ACC112 (cell line): ENCODE measurements at regions not wholly inside any gene's neighbourhood (a gene's known extent, or its start where the extent isn't known, plus 50 kb on each side); places are given as distances from the start of the nearest gene placed in this dataset.

Experiments
- H2AFZ ChIP-seq: fragments of 200-600 bp; sonication (generic); one replicate; pipeline ENCODE4 v1.6.0; 2017; ENCODE audit warnings: antibody characterized with exemption, low read length; ENCODE audit not compliant: unreplicated experiment
- H3K27ac ChIP-seq: fragments of 200-600 bp; sonication (generic); 2 replicates; pipeline ENCODE4 v1.5.1; 2014; ENCODE audit warnings: low read depth, mild to moderate bottlenecking, antibody characterized with exemption, low read length, moderate library complexity
- H3K27me3 ChIP-seq: fragments of 200-600 bp; sonication (generic); 2 replicates; pipeline ENCODE4 v1.6.1; 2014; ENCODE audit warnings: mild to moderate bottlenecking, antibody characterized with exemption, low read length, moderate library complexity, mixed read lengths; ENCODE audit not compliant: insufficient read depth
- H3K36me3 ChIP-seq: fragments of 200-600 bp; sonication (generic); 2 replicates; pipeline ENCODE4 v1.6.1; 2016; ENCODE audit warnings: mild to moderate bottlenecking, antibody characterized with exemption, low read length, moderate library complexity, mixed read lengths; ENCODE audit not compliant: insufficient read depth
- H3K4me1 ChIP-seq: fragments of 200-600 bp; sonication (generic); one replicate; pipeline ENCODE4 v1.6.1; 2016; ENCODE audit warnings: low read length, mixed read lengths; ENCODE audit not compliant: insufficient read depth, unreplicated experiment, control insufficient read depth
- H3K4me3 ChIP-seq: fragments of 200-600 bp; sonication (generic); 2 replicates; pipeline ENCODE4 v1.5.1; 2014; ENCODE audit warnings: mild to moderate bottlenecking, low read depth, low read length
- H3K79me2 ChIP-seq: fragments of 200-600 bp; sonication (generic); one replicate; pipeline ENCODE4 v1.6.0; 2016; ENCODE audit warnings: low read length; ENCODE audit not compliant: control insufficient read depth, unreplicated experiment, insufficient read depth

DNA sequence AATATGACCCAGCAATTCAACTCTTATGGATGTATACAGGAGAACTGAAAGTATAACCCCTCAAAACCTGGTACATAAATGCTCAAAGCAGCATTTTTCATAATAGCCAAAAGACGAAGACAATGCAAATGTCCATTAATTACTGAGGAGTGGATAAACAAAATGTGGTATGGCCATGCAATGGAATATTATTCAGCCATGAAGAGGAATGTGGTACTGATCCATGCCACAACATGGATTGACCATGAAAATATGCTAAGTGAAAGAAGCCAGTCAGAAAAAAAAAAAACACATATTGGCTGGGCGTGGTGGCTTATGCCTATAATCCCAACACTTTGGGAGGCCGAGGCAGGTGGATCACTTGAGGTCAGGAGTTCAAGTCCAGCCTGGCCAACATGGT, 74.5 kb upstream of the PLS3 start:
- no peak overlapping the region for H3K4me3 ChIP-seq
- H3K79me2 ChIP-seq: no peaks in the 10 kb centered on the region
- H2AFZ ChIP-seq: no peak overlapping the region
- no peaks in the 10 kb centered on the region for H3K27me3 ChIP-seq
- no peak overlapping the region for H3K27ac ChIP-seq
- H3K36me3 ChIP-seq: no peaks in the 10 kb centered on the region
- no peaks in the 10 kb centered on the region for H3K4me1 ChIP-seq

DNA sequence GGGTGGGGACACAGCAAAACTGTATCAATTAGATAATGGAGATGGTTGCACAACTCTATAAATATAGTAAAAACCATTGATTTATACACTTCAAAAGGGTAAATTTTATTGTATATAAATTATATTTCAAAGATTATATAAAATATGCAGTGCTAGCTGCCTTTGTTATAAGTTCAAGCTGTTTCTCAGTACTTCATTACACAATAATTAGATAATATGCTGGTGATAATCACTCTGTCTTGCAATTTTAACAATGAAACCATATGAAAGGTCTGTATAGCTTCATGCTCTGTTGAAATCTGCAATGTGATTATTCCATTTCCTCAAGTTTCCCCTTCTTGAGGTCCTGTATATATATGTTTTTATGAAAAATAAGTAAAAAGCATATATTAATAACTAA, 73.4 kb upstream of the PLS3 start:
- H3K27ac ChIP-seq: no peak overlapping the region
- peaks cover 4% of the 10 kb centered on the region for H3K4me1 ChIP-seq
- no peaks in the 10 kb centered on the region for H3K36me3 ChIP-seq
- no peaks in the 10 kb centered on the region for H3K79me2 ChIP-seq
- H3K27me3 ChIP-seq: no peaks in the 10 kb centered on the region
- H3K4me3 ChIP-seq: no peak overlapping the region
- no peak overlapping the region for H2AFZ ChIP-seq

DNA sequence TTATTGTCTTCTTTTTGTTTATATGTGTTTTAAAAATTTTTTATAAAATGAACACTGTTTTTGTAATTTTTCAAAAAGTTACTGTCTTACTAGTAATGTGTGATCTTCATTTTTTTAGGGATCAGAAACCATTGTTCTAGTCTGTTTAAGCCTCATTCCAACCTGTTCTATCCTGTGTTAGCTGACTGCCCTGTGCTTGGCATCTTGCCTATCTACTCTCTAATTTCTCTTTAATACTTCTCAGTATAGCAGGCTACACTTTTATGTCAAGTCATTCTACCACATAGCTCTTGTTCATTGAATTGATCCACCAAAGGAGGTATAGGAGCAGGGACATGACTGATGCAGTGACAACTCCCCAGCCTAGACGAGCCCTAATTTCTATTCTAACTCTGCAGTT, 70.2 kb upstream of the PLS3 start:
- Histone ChIP-seq H3K27me3 (no peaks in the 10 kb centered on the region), H3K36me3 (no peaks in the 10 kb centered on the region), H3K4me3 (no peak overlapping the region), H3K79me2 (no peaks in the 10 kb centered on the region), H3K27ac (no peak overlapping the region), H2AFZ (no peak overlapping the region), H3K4me1 (peaks cover 4% of the 10 kb centered on the region)

DNA sequence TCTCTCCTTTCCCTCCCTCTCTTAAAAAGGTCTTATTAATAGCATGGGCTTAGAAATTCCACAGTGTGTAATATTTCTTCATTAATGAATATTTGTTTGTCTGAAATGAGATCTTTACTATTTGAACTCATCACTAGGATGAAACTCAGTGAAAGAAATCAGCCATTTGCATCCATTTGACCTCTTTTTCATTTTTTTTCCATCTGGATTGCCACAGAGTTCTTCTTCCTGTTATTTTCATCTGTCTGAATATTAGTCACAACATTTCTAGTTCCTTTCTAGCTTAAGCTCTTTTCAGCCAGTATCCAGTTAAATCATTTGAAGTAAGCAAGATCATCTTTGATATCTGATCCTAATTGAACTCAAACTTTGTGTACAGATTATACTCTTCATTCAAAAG, 69.2 kb upstream of the PLS3 start:
- Histone ChIP-seq H2AFZ (peak overlapping the region; percentile 60), H3K27me3 (no peaks in the 10 kb centered on the region), H3K79me2 (no peaks in the 10 kb centered on the region), H3K4me3 (no peak overlapping the region), H3K36me3 (no peaks in the 10 kb centered on the region), H3K27ac (no peak overlapping the region), H3K4me1 (peaks cover 4% of the 10 kb centered on the region)

DNA sequence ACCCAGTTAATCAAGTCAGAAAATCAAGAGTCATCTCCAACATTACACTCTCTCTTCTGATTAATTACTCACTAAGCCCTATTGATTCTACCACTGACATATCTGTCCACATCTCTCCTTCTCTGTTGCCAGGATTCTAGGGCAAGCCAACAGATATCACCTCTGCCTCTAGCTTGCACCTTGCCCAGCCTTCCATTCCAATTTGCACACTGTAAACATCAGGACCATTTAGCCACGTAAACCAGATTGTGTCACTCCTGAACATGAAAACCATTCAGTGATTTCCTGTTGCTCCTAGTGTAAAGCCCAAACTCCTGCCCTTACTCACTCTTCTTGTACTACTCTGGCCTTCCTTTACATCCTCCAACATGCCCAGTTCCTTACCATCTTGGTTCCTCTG, 68.0 kb upstream of the PLS3 start:
- H3K36me3 ChIP-seq: no peaks in the 10 kb centered on the region
- H3K4me1 ChIP-seq: peaks cover 4% of the 10 kb centered on the region
- H3K27ac ChIP-seq: no peak overlapping the region
- H3K4me3 ChIP-seq: no peak overlapping the region
- no peaks in the 10 kb centered on the region for H3K27me3 ChIP-seq
- H2AFZ ChIP-seq: no peak overlapping the region
- H3K79me2 ChIP-seq: no peaks in the 10 kb centered on the region

DNA sequence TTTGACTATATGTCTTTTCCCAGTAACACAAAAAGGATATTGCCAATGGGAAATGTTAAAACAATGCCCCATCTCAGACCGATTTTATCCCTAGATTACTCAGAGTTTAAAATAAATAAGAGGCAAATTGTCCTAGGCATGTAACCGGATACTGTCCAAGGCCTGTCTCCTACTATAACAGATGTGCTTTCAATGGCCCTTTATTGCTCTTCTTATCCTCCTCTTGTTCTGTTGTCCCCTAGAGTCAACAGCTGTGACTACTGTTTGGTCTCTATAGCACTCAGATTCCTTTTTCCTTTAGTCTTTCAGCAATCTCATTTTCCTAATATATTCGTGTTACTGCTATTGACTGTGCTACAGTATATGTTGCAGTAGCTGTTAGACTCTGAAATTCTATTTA, 66.8 kb upstream of the PLS3 start:
- Histone ChIP-seq H3K27ac (no peak overlapping the region), H3K79me2 (no peaks in the 10 kb centered on the region), H3K4me3 (no peak overlapping the region), H3K4me1 (peaks cover 4% of the 10 kb centered on the region), H2AFZ (no peak overlapping the region), H3K36me3 (no peaks in the 10 kb centered on the region), H3K27me3 (no peaks in the 10 kb centered on the region)

DNA sequence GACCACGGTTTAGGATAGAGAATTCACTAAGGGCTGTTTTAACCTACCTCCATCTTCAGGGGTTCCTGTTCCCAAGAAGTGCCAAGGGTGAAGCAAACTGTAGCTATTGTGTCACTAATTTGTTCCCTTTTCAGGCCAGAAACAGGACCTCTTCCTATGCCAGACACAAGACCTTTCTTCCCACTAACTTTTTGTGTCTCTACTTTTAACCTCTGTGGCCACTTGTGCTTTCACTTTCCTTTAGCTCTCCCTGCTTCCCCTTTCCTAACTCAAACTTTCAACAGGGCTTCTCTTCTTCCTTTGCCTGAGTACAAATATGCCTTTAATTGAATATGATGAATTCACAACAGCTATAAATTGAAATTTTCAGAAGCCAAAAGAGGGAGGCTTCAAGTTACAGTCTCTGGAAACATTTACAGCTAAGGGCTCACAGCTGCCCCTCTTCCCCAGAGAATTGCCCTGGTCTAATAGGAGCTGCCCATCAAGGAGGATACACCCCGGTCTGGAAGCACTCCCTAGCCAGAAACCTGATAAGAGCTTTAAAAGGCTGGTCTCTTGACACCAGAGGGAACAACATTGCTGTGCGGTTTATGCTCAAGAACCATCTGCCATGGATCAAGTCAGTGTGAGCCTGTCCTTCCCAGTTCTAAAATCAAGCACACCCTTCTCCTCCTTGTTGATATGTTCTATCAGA, 61.7 kb upstream of the PLS3 start:
- Histone ChIP-seq H3K79me2 (no peaks in the 10 kb centered on the region), H2AFZ (peak overlapping the region; percentile 75), H3K27me3 (no peaks in the 10 kb centered on the region), H3K27ac (no peak overlapping the region; the same call in 1 of the 2 replicates), H3K36me3 (no peaks in the 10 kb centered on the region), H3K4me1 (no peaks in the 10 kb centered on the region), H3K4me3 (peak overlapping the region; percentile 58)

DNA sequence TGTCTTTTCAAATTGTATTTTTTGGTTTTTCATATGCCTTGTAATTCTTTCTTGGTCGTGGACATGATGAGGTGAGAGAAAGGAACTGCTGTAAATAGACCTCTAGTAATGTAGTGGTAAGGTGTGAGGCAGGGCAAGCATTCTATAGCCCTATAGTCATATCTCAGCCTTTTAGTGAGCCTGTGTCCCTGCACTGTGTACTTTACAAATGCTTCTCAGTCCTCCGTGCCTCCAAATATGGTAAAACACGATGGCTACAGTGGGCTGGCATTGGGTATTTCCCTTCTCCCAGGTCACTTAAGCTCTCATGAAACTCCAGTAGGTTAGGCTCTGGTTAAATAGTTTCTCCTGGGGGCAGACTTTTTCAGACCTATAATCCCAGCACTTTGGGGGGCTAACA, 57.9 kb upstream of the PLS3 start:
- Histone ChIP-seq H3K36me3 (no peaks in the 10 kb centered on the region), H2AFZ (no peak overlapping the region), H3K27ac (no peak overlapping the region), H3K79me2 (no peaks in the 10 kb centered on the region), H3K4me1 (no peaks in the 10 kb centered on the region), H3K27me3 (no peaks in the 10 kb centered on the region), H3K4me3 (no peak overlapping the region)

DNA sequence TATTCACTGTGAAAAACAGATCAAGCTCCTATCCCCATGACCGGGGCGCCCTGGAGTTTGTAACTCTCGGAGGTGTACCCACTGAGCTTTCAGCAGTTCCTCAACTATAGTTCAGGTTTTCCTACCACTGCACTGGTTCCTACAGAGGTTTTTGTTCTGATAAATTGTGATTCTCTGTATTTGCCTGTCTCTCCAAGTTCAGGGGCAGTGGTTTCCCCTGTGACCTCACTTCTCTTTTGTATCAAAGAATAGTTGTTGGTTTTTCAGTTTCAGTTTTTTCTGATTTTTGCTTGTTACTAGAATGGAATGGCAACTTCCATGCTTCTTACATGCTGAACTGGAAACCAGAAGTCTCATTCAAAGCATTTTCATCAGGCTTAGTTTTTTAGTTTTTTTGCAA, 56.8 kb upstream of the PLS3 start:
- no peaks in the 10 kb centered on the region for H3K36me3 ChIP-seq
- no peak overlapping the region for H2AFZ ChIP-seq
- no peaks in the 10 kb centered on the region for H3K27me3 ChIP-seq
- H3K79me2 ChIP-seq: no peaks in the 10 kb centered on the region
- no peak overlapping the region for H3K27ac ChIP-seq
- no peaks in the 10 kb centered on the region for H3K4me1 ChIP-seq
- H3K4me3 ChIP-seq: no peak overlapping the region
